ENCODE measurements at regions not wholly inside any gene's neighbourhood (a gene's known extent, or its start where the extent isn't known, plus 50 kb on each side); places are given as distances from the start of the nearest gene placed in this dataset.

- TF ChIP-seq CTCF (IDR thresholded peaks at IDR 0.05) = no peak
- TF ChIP-seq POLR2A (IDR thresholded peaks at IDR 0.05) = no peak
Measured at GRCh38 chr15:59876140-59876539, 128.0 kb upstream of the FOXB1 start.

All from adrenal gland (tissue), 5 donors.